Peyer's patch (tissue), 4 donors: ENCODE measurements at regions not wholly inside any gene's neighbourhood (a gene's known extent, or its start where the extent isn't known, plus 50 kb on each side); places are given as distances from the start of the nearest gene placed in this dataset.

Experiments
- CTCF ChIP-seq, 6 experiments: fragments of 450-650 bp in 4 of 6; fragments of 200-600 bp in 2 of 6; sonication (generic) in 1 of 6; IDR thresholded peaks; one replicate each; pipeline ENCODE4 v1.5.1; 2017 to 2019; ENCODE audit warnings: antibody characterized with exemption in 6 of 6, mild to moderate bottlenecking in 3 of 6, moderate library complexity in 1 of 6
- POLR2A ChIP-seq, 2 donors: fragments of 450-650 bp; IDR thresholded peaks; one replicate each; pipeline ENCODE4 v1.5.1; 2017; ENCODE audit warnings: antibody characterized with exemption in 2 of 2, mild to moderate bottlenecking in 2 of 2, moderate library complexity in 2 of 2

- TF ChIP-seq CTCF (IDR thresholded peaks at IDR 0.05) (no peak), POLR2A (IDR thresholded peaks at IDR 0.05) (no peak)
Measured at GRCh38 chr12:46530373-46531056, 157.9 kb upstream of the SLC38A2 start.
